Skin of body (tissue), 1 donor: ENCODE measurements at regions not wholly inside any gene's neighbourhood (a gene's known extent, or its start where the extent isn't known, plus 50 kb on each side); places are given as distances from the start of the nearest gene placed in this dataset.
"Not testable (repeated sequence)": the region's sequence is repeated elsewhere in the genome, so short reads cannot be mapped to it uniquely, and the experiment has no call there.

Source experiments
- DNase-seq: peaks from one replicate; lab custom pipeline; 2025; lab: John Stamatoyannopoulos, UW

- no peak for DNase-seq
Measured at GRCh38 chrX:88828011-88828410, 81.0 kb downstream of the CPXCR1 start.

- no peak for DNase-seq
Measured at GRCh38 chrX:88830111-88830510, 83.1 kb downstream of the CPXCR1 start.

- DNase-seq, result not testable (repeated sequence)
Measured at GRCh38 chrX:88837721-88838120, 90.7 kb downstream of the CPXCR1 start.

GRCh38 chrX:88838392-88838791 lies 91.4 kb downstream of the CPXCR1 start:
- no peak for DNase-seq

- not testable (repeated sequence) for DNase-seq
Measured at GRCh38 chrX:88843841-88844240, 96.8 kb downstream of the CPXCR1 start.

- DNase-seq, result no peak
Measured at GRCh38 chrX:88853925-88854324, 106.9 kb downstream of the CPXCR1 start.

GRCh38 chrX:88863726-88864125 lies 116.7 kb downstream of the CPXCR1 start:
- DNase-seq, result no peak

GRCh38 chrX:88865634-88866033 lies 118.6 kb downstream of the CPXCR1 start:
- no peak for DNase-seq

- no peak for DNase-seq
Measured at GRCh38 chrX:88881536-88881935, 134.5 kb downstream of the CPXCR1 start.

- peak; percentile 0 for DNase-seq
Measured at GRCh38 chrX:88883200-88883599, 136.2 kb downstream of the CPXCR1 start.

- no peak for DNase-seq
Measured at GRCh38 chrX:88886908-88887307, 139.9 kb downstream of the CPXCR1 start.

- DNase-seq, result no peak
Measured at GRCh38 chrX:88903989-88904718, 157.1 kb downstream of the CPXCR1 start.

GRCh38 chrX:88908056-88908455 lies 161.0 kb downstream of the CPXCR1 start:
- DNase-seq, result no peak

GRCh38 chrX:88937616-88938015 lies 190.6 kb downstream of the CPXCR1 start:
- no peak for DNase-seq

GRCh38 chrX:88940904-88941303 lies 193.9 kb downstream of the CPXCR1 start:
- no peak for DNase-seq

GRCh38 chrX:88944661-88945060 lies 197.6 kb downstream of the CPXCR1 start:
- DNase-seq, result no peak

- DNase-seq, result not testable (repeated sequence)
Measured at GRCh38 chrX:88956059-88956458, 209.0 kb downstream of the CPXCR1 start.

GRCh38 chrX:88977835-88978234 lies 230.8 kb downstream of the CPXCR1 start:
- DNase-seq, result no peak

GRCh38 chrX:88982183-88982582 lies 235.2 kb downstream of the CPXCR1 start:
- no peak for DNase-seq

GRCh38 chrX:88982933-88983332 lies 235.9 kb downstream of the CPXCR1 start:
- no peak for DNase-seq

- DNase-seq, result no peak
Measured at GRCh38 chrX:88988796-88989195, 241.8 kb downstream of the CPXCR1 start.

- DNase-seq, result no peak
Measured at GRCh38 chrX:88990882-88991582, 244.0 kb downstream of the CPXCR1 start.

- no peak for DNase-seq
Measured at GRCh38 chrX:88991583-88992132, 244.6 kb downstream of the CPXCR1 start.
